ENCODE measurements at regions not wholly inside any gene's neighbourhood (a gene's known extent, or its start where the extent isn't known, plus 50 kb on each side); places are given as distances from the start of the nearest gene placed in this dataset.

DNA sequence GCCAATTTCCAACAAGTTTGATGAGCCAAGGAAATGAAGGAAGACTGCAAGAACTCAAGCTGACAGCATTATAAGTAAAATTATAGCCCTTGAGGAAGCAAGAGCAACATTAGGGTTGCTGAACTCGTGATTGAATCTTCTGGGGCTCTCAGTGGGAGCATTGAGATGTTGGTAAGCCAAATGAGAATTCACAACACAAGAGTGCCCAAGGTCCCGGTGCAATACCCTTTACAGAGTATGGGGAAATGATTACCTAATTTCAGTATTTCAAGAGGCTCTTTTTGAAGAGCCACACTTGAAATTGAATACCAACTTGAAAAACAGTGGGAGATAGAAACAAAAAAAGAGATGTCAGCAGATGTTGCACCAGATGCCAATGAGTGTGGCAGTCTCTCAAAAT is 554.5 kb downstream of the STK39 start:
- Mint-ChIP-seq H3K4me3 (no peak overlapping the region), H3K36me3 (ENCODE audit: low read depth) (peaks cover 5% of the 10 kb centered on the region), H3K27me3 (ENCODE audit: low read depth) (no peaks in the 10 kb centered on the region), H3K27ac (ENCODE audit: unreplicated experiment) (no peak overlapping the region), H3K4me1 (peaks cover 8% of the 10 kb centered on the region), H3K9me3 (peaks cover 7% of the 10 kb centered on the region)
- no peak for DNase-seq (ENCODE audit: low read depth, low spot score)
- TF ChIP-seq, protein P1, sequence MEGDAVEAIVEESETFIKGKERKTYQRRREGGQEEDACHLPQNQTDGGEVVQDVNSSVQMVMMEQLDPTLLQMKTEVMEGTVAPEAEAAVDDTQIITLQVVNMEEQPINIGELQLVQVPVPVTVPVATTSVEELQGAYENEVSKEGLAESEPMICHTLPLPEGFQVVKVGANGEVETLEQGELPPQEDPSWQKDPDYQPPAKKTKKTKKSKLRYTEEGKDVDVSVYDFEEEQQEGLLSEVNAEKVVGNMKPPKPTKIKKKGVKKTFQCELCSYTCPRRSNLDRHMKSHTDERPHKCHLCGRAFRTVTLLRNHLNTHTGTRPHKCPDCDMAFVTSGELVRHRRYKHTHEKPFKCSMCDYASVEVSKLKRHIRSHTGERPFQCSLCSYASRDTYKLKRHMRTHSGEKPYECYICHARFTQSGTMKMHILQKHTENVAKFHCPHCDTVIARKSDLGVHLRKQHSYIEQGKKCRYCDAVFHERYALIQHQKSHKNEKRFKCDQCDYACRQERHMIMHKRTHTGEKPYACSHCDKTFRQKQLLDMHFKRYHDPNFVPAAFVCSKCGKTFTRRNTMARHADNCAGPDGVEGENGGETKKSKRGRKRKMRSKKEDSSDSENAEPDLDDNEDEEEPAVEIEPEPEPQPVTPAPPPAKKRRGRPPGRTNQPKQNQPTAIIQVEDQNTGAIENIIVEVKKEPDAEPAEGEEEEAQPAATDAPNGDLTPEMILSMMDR (conservative IDR thresholded peaks at IDR 0.05) = no peak

DNA sequence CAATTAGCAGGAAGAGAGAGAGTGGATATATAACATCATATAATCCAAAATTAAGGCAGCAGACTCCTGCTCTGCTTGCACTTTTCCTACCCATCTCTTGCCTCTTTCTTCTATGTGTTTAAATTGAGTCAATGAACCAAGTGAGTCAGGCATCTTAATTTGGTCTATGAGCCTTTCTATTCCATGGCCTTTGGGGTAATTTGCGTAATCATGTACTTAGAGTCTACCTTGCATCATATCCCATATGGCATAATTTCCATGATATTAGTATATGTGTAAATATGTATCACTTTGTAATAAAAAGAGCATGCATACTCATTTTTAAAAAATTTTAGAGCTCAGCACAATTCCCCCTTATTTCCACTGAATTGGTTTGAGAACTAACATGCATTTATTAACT is 555.2 kb downstream of the STK39 start:
- no peaks in the 10 kb centered on the region for H3K27me3 Mint-ChIP-seq (ENCODE audit: low read depth)
- DNase-seq (ENCODE audit: low read depth, low spot score) = no peak
- no peak overlapping the region for H3K4me3 Mint-ChIP-seq
- H3K36me3 Mint-ChIP-seq (ENCODE audit: low read depth) = peaks cover 5% of the 10 kb centered on the region
- H3K4me1 Mint-ChIP-seq = peaks cover 9% of the 10 kb centered on the region
- no peak overlapping the region for H3K27ac Mint-ChIP-seq (ENCODE audit: unreplicated experiment)
- H3K9me3 Mint-ChIP-seq = peaks cover 7% of the 10 kb centered on the region
- TF ChIP-seq, protein P1 (conservative IDR thresholded peaks at IDR 0.05) = no peak

DNA sequence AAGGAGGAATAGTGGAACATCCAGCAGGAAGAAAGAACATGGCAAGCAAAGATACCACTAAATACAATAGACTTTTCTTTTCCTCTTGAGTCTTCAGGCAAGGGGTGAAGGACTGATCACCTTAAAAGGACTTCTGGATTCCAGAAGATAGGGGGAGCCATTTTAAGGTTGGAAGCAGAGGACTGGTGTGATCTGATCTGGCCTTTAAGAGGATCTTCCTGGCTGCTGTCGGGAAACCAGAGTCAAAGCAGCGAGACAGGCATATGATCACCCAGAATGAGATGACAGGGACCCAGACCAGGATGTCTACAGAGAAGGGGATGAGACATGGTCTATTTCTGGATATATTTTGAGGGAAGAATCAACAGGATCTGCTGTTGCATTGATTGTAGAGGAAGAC is 558.0 kb downstream of the STK39 start:
- Mint-ChIP-seq H3K9me3 (peaks cover 4% of the 10 kb centered on the region), H3K27ac (ENCODE audit: unreplicated experiment) (no peak overlapping the region), H3K36me3 (ENCODE audit: low read depth) (peaks cover 5% of the 10 kb centered on the region), H3K27me3 (ENCODE audit: low read depth) (no peaks in the 10 kb centered on the region), H3K4me1 (peaks cover 25% of the 10 kb centered on the region), H3K4me3 (no peak overlapping the region)
- no peak for DNase-seq (ENCODE audit: low read depth, low spot score)
- TF ChIP-seq, protein P1 (conservative IDR thresholded peaks at IDR 0.05) = peak; percentile 26

DNA sequence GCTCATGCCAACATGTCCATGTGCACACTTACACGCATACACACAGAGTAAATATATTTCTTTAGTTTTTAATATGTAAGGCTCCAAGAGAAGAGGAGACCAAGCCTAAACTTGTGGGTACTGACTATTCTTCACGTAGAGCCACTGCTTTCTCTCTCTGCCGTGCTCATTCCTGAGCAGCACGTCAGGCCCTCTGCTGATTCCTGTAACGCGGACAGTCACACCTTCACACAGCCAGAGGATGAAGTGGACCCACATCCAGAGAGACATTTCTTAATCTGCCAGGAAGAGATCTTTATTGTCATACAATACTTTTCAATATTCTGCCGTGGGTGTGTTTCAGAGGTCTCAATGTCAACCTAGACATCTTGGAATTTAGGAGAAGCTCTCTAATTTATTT is 560.7 kb downstream of the STK39 start:
- no peaks in the 10 kb centered on the region for H3K9me3 Mint-ChIP-seq
- H3K27ac Mint-ChIP-seq (ENCODE audit: unreplicated experiment) = peak overlapping the region; percentile 81
- no peaks in the 10 kb centered on the region for H3K27me3 Mint-ChIP-seq (ENCODE audit: low read depth)
- H3K36me3 Mint-ChIP-seq (ENCODE audit: low read depth) = peaks cover 3% of the 10 kb centered on the region
- no peak overlapping the region for H3K4me3 Mint-ChIP-seq
- no peak for DNase-seq (ENCODE audit: low read depth, low spot score)
- TF ChIP-seq, protein P1 (conservative IDR thresholded peaks at IDR 0.05) = no peak
- peaks cover 36% of the 10 kb centered on the region for H3K4me1 Mint-ChIP-seq

DNA sequence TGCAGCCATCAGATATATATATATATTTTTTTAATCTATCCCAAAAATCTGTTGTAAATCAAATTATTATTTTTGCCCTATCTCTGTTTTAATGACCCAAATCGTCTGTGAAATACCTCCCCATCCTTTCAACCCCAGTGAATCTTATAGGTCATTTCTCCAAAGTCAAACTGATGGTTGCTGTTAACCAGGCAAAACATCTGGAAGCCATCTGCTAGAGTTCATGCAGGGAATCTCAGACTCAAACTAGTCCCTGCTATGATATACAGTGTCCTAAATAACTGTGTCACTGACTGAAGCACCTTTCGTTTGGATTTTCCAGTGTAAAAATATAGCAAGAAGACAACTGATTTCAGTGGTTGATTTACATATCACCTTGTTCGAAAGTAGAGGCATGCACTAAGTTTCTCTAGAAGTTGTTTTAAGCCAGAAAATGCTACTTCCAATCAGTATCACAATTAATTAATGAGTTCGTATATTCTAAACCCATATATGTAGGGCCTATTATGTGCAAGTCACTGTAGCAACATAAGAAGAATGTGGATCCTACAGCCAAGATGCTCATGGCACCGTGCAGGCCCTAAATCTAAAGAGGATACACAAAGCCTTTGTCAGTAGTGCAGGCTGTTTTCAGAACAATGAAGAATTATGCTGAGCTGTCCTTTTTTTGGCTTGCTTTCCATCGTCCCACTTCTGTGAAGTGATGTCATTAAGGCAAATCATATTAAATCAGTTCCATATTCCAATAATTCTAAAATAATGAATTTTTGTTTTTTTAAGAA is 566.0 kb downstream of the STK39 start:
- no peaks in the 10 kb centered on the region for H3K27me3 Mint-ChIP-seq (ENCODE audit: low read depth)
- no peak overlapping the region for H3K4me3 Mint-ChIP-seq
- H3K4me1 Mint-ChIP-seq = peaks cover 42% of the 10 kb centered on the region
- DNase-seq (ENCODE audit: low read depth, low spot score) = no peak
- peak overlapping the region; percentile 21 for H3K27ac Mint-ChIP-seq (ENCODE audit: unreplicated experiment)
- H3K36me3 Mint-ChIP-seq (ENCODE audit: low read depth) = no peaks in the 10 kb centered on the region
- H3K9me3 Mint-ChIP-seq = no peaks in the 10 kb centered on the region
- TF ChIP-seq, protein P1 (conservative IDR thresholded peaks at IDR 0.05) = no peak

Data from neural crest cell (in vitro differentiated cells).